ENCODE measurements at regions not wholly inside any gene's neighbourhood (a gene's known extent, or its start where the extent isn't known, plus 50 kb on each side); places are given as distances from the start of the nearest gene placed in this dataset.

- no peak overlapping the region for H4K8ac ChIP-seq (ENCODE audit: low read depth in 2 of 2, low read length in 2 of 2)
- in situ Hi-C loops (cut with MboI; ENCODE audit: low sequenced_read_pairs) (no loop called here), dilution Hi-C loops (cut with HindIII; ENCODE audit: low sequenced_read_pairs, unreplicated experiment) (no loop called here), intact Hi-C loops (cut with micrococcal nuclease) (no loop called here)
- no peak overlapping the region for H3K4me3 ChIP-seq (ENCODE audit: insufficient read depth, low read depth, low read length)
- no peak overlapping the region for H3K18ac ChIP-seq (ENCODE audit: low read depth, low read length)
- no peak overlapping the region for H2AFZ ChIP-seq (replicated peaks; ENCODE audit: low read length, poor library complexity)
- no peaks in the 10 kb centered on the region for H3K4me1 ChIP-seq (ENCODE audit: control insufficient read depth, insufficient read depth, low read length)
- no peak overlapping the region for H4K91ac ChIP-seq (ENCODE audit: insufficient read depth, low read depth, low read length)
- H3K4ac ChIP-seq (ENCODE audit: low read depth, low read length) = no peak overlapping the region
- H2AK5ac ChIP-seq (ENCODE audit: low read depth, low read length) = no peak overlapping the region
- no peak overlapping the region for H2BK20ac ChIP-seq (ENCODE audit: low read depth, low read length)
- H3K23ac ChIP-seq (ENCODE audit: low read depth, low read length) = no peak overlapping the region
- no peak overlapping the region for H2AK9ac ChIP-seq (replicated peaks; ENCODE audit: low read depth, low read length, poor library complexity)
- H4K5ac ChIP-seq (ENCODE audit: low read depth, low read length) = no peak overlapping the region
- POLR2A ChIA-PET (ENCODE audit: unreplicated experiment) = no interaction called here
- no peaks in the 10 kb centered on the region for H4K20me1 ChIP-seq (ENCODE audit: insufficient read depth, low read length)
- CTCF ChIA-PET = no interaction called here
- no peaks in the 10 kb centered on the region for H3K9me3 ChIP-seq (ENCODE audit: control insufficient read depth, insufficient read depth, low read length)
- no peaks in the 10 kb centered on the region for H3K79me1 ChIP-seq (ENCODE audit: low read depth in 1 of 2, low read length in 2 of 2)
- H3K4me2 ChIP-seq (ENCODE audit: low read depth, low read length) = no peak overlapping the region
- DNase-seq (no peak), ATAC-seq (ENCODE audit: low read depth) (no peak)
- H3K14ac ChIP-seq (replicated peaks; ENCODE audit: low read depth, low read length) = no peak overlapping the region
- no peak overlapping the region for H2BK15ac ChIP-seq (ENCODE audit: low read depth, low read length)
- no peak overlapping the region for H2BK5ac ChIP-seq (ENCODE audit: low read depth, low read length, poor library complexity, severe bottlenecking)
- no peaks in the 10 kb centered on the region for H3K27me3 ChIP-seq (ENCODE audit: control insufficient read depth, insufficient read depth, low read length)
- no peak overlapping the region for H2BK120ac ChIP-seq (ENCODE audit: low read depth, low read length)
- BruUV-seq (replicated peaks) = no TSS peak
- H3K9ac ChIP-seq (ENCODE audit: low read depth, low read length) = no peak overlapping the region
- no peak overlapping the region for H3K27ac ChIP-seq (ENCODE audit: insufficient read depth, low read length)
- H3K9me1 ChIP-seq (ENCODE audit: insufficient read depth, low read length) = no peaks in the 10 kb centered on the region
- H3K56ac ChIP-seq (ENCODE audit: extremely low read depth, insufficient read depth, low read length) = no peak overlapping the region
- no peaks in the 10 kb centered on the region for H3K36me3 ChIP-seq (ENCODE audit: control insufficient read depth, insufficient read depth, low read length)
- 0% methylated on average over 1 of the region's 1 CpG; no CpG with 5 or more reads in 1 of the 2 experiments for WGBS, 2 experiments (ENCODE audit: extremely low coverage in 2 of 2, insufficient read length in 1 of 2)
- no peak for TF ChIP-seq FOS (IDR thresholded peaks at IDR 0.05; ENCODE audit: low read depth, low read length)
- no peak for TF ChIP-seq CHD1 (IDR thresholded peaks at IDR 0.05; ENCODE audit: low read depth, low read length)
- no peak for TF ChIP-seq ELK1 (IDR thresholded peaks at IDR 0.05; ENCODE audit: borderline replicate concordance, low read depth, low read length)
- TF ChIP-seq SMC3 (IDR thresholded peaks at IDR 0.05; ENCODE audit: low read depth, low read length) = no peak
- TF ChIP-seq RAD21 (IDR thresholded peaks at IDR 0.05; ENCODE audit: low read length) = no peak
- no peak for TF ChIP-seq USF2 (IDR thresholded peaks at IDR 0.05; ENCODE audit: low read depth, low read length)
- no peak for TF ChIP-seq CTCF (conservative IDR thresholded peaks at IDR 0.05; ENCODE audit: low read depth, low read length)
- TF ChIP-seq MAZ (IDR thresholded peaks at IDR 0.05; ENCODE audit: borderline replicate concordance, low read depth, low read length) = no peak
- TF ChIP-seq POLR2A (IDR thresholded peaks at IDR 0.05; ENCODE audit: low read depth, low read length) = no peak
- no peak for TF ChIP-seq CEBPB (IDR thresholded peaks at IDR 0.05; ENCODE audit: low read depth, low read length)
Observed at GRCh38 chr1:118484893-118485292, 299.9 kb upstream of the SPAG17 start.
